Hematopoietic multipotent progenitor cell treated with erythropoietin and hydrocortisone succinate and interleukin-3 and kit ligand, for 4 days (in vitro differentiated cells): ENCODE measurements at regions not wholly inside any gene's neighbourhood (a gene's known extent, or its start where the extent isn't known, plus 50 kb on each side); places are given as distances from the start of the nearest gene placed in this dataset.
"Not testable (repeated sequence)": the region's sequence is repeated elsewhere in the genome, so short reads cannot be mapped to it uniquely, and the experiment has no call there.

Experiments used
- DNase-seq: peaks from one replicate; pipeline ENCODE4 v3.0.0-alpha.2; 2015

GRCh38 chr14:53857625-53858344, 98.8 kb downstream of the BMP4 start:
- DNase-seq = no peak

GRCh38 chr14:53855574-53855973, 101.1 kb downstream of the BMP4 start:
- DNase-seq = no peak

GRCh38 chr14:53855127-53855526, 101.5 kb downstream of the BMP4 start:
- DNase-seq = no peak

- no peak for DNase-seq
These were observed 105.1 kb downstream of the BMP4 start for GRCh38 chr14:53851394-53852090.

GRCh38 chr14:53850714-53851296, 105.8 kb downstream of the BMP4 start:
- no peak for DNase-seq

GRCh38 chr14:53849549-53849948, 107.1 kb downstream of the BMP4 start:
- DNase-seq = no peak

GRCh38 chr14:53848854-53849253, 107.8 kb downstream of the BMP4 start:
- no peak for DNase-seq

- DNase-seq = no peak
These were observed 108.7 kb downstream of the BMP4 start for GRCh38 chr14:53847881-53848280.

- no peak for DNase-seq
These were observed 109.6 kb downstream of the BMP4 start for GRCh38 chr14:53847057-53847456.

GRCh38 chr14:53845813-53846693, 110.6 kb downstream of the BMP4 start:
- DNase-seq = no peak

GRCh38 chr14:53842938-53843337, 113.7 kb downstream of the BMP4 start:
- no peak for DNase-seq

- DNase-seq = no peak
These were observed 115.2 kb downstream of the BMP4 start for GRCh38 chr14:53841109-53842099.

- no peak for DNase-seq
These were observed 116.2 kb downstream of the BMP4 start for GRCh38 chr14:53840444-53840843.

GRCh38 chr14:53838374-53838773, 118.3 kb downstream of the BMP4 start:
- no peak for DNase-seq

- not testable (repeated sequence) for DNase-seq
These were observed 119.0 kb downstream of the BMP4 start for GRCh38 chr14:53837656-53838055.

- no peak for DNase-seq
These were observed 120.1 kb downstream of the BMP4 start for GRCh38 chr14:53836551-53836950.

GRCh38 chr14:53828820-53829219, 127.8 kb downstream of the BMP4 start:
- no peak for DNase-seq

GRCh38 chr14:53824061-53824460, 132.6 kb downstream of the BMP4 start:
- DNase-seq = no peak

- DNase-seq = no peak
These were observed 142.2 kb downstream of the BMP4 start for GRCh38 chr14:53814392-53814791.

GRCh38 chr14:53810221-53810620, 146.4 kb downstream of the BMP4 start:
- DNase-seq = no peak

- DNase-seq = no peak
These were observed 148.6 kb downstream of the BMP4 start for GRCh38 chr14:53808042-53808441.

- no peak for DNase-seq
These were observed 149.1 kb downstream of the BMP4 start for GRCh38 chr14:53807542-53807941.
